ENCODE measurements at regions not wholly inside any gene's neighbourhood (a gene's known extent, or its start where the extent isn't known, plus 50 kb on each side); places are given as distances from the start of the nearest gene placed in this dataset.

DNA sequence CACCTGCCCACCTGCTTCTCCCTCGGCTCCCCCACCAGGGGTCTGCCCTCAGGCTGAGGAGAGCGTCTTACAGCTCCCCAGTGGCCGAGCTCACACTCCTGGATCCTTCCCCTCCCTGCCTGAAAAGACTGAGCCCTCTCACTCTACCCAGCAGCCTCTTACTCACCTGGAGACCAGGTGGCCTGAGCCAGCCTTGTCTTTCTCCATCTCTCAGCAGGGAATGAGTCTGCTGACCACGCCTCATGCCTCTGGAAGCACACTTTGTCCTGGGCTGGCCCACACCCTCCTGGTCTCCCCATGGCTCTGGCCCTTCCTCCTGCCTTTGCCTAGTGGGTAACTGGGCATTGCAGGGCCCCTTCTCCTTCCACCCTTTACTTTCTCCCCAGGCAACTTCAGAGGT lies 177.2 kb downstream of the ENGASE start:
- DNase-seq (ENCODE audit: low spot score): no peak
- Histone ChIP-seq H3K4me3 (no peak overlapping the region), H3K9me3 (no peaks in the 10 kb centered on the region), H3K27me3 (replicated peaks; ENCODE audit: insufficient read depth) (peaks cover 7% of the 10 kb centered on the region), H3K36me3 (no peaks in the 10 kb centered on the region), H3K27ac (no peak overlapping the region), H3K4me1 (replicated peaks) (no peaks in the 10 kb centered on the region)
- no peak for TF ChIP-seq POLR2A (IDR thresholded peaks at IDR 0.05)
- TF ChIP-seq, protein P1, sequence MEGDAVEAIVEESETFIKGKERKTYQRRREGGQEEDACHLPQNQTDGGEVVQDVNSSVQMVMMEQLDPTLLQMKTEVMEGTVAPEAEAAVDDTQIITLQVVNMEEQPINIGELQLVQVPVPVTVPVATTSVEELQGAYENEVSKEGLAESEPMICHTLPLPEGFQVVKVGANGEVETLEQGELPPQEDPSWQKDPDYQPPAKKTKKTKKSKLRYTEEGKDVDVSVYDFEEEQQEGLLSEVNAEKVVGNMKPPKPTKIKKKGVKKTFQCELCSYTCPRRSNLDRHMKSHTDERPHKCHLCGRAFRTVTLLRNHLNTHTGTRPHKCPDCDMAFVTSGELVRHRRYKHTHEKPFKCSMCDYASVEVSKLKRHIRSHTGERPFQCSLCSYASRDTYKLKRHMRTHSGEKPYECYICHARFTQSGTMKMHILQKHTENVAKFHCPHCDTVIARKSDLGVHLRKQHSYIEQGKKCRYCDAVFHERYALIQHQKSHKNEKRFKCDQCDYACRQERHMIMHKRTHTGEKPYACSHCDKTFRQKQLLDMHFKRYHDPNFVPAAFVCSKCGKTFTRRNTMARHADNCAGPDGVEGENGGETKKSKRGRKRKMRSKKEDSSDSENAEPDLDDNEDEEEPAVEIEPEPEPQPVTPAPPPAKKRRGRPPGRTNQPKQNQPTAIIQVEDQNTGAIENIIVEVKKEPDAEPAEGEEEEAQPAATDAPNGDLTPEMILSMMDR (IDR thresholded peaks at IDR 0.05): no peak
- intact Hi-C loops (cut with DNase I): no loop called here
- WGBS: 70% methylated on average over 4 of the region's 4 CpGs

DNA sequence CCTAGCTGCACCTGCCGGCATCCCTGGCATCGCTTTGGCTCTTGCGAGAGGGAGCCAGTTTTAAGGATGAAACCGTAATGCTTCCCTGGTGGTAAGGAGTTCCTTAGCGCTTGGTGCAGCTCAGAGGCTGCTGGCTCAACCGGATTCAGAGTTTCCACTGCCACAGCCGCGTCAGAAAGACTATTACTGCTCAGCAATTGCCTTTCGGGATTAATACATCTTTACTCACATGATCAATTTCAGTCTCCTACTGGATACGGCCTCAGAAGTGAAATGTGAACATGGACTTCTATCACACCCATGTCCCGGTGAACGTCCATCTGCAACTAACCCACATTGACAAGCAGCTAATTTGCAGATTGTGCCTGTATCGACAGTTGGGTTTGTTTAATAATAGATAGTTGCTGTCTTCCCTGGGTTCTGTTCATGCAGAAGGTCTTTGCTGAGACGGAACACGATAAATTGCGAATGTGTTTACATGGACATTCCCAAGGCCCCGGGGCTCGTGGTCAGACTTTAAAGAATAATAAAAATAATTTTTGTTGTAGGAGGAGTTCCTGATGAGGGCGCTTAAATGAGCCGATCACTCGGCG lies 175.4 kb downstream of the ENGASE start:
- TF ChIP-seq, protein P1 (IDR thresholded peaks at IDR 0.05): no peak
- TF ChIP-seq POLR2A (IDR thresholded peaks at IDR 0.05): no peak
- TF ChIP-seq POLR2AphosphoS5 (IDR thresholded peaks at IDR 0.05): no peak
- H3K27ac ChIP-seq: no peak overlapping the region
- DNase-seq (ENCODE audit: low spot score): no peak
- H3K9me3 ChIP-seq: no peaks in the 10 kb centered on the region
- H3K36me3 ChIP-seq: no peaks in the 10 kb centered on the region
- H3K4me3 ChIP-seq: no peak overlapping the region
- intact Hi-C loops (cut with DNase I): no loop called here
- no peaks in the 10 kb centered on the region for H3K4me1 ChIP-seq (replicated peaks)
- peaks cover 7% of the 10 kb centered on the region for H3K27me3 ChIP-seq (replicated peaks; ENCODE audit: insufficient read depth)
- 85% methylated on average over 22 of the region's 22 CpGs for WGBS

DNA sequence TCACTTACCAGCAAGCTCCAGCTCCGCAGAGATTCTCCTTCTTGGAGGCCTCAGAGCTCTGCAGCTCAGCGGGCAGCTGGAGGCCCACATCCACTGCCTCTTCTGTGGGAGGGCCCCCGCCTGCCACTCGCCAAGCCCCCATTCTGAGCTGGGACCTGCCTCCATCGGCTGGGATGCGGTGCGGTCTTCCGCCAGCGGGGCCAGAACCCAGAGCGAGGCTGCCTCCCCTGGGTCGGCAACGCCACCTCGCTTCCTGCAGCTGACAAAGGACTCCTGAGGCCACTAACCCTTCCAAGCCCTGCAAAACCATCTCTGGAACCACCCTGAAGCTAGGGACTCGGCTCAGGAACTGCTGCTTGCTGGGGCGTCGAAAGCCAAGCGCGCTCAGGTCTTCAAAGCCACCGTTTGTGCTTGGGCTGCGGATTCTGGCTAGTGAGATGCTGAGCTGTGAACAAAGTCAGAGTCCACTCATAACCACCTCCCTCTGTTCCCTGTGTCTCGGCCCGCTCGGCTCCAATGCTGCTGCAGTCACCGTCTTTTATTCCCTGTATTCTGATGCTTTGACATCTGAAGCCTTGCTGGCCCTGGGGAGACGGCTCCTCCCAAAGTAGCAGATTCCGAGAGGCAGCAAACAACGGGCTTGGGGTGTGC lies 174.3 kb downstream of the ENGASE start:
- H3K4me3 ChIP-seq: no peak overlapping the region
- TF ChIP-seq POLR2A (IDR thresholded peaks at IDR 0.05): no peak
- no peak for TF ChIP-seq POLR2AphosphoS5 (IDR thresholded peaks at IDR 0.05)
- TF ChIP-seq, protein P1 (IDR thresholded peaks at IDR 0.05): no peak
- intact Hi-C loops (cut with DNase I): no loop called here
- no peak overlapping the region for H3K27ac ChIP-seq
- no peaks in the 10 kb centered on the region for H3K4me1 ChIP-seq (replicated peaks)
- H3K27me3 ChIP-seq (replicated peaks; ENCODE audit: insufficient read depth): peaks cover 3% of the 10 kb centered on the region
- H3K36me3 ChIP-seq: no peaks in the 10 kb centered on the region
- 82% methylated on average over 21 of the region's 27 CpGs for WGBS
- no peaks in the 10 kb centered on the region for H3K9me3 ChIP-seq
- DNase-seq (ENCODE audit: low spot score): no peak

DNA sequence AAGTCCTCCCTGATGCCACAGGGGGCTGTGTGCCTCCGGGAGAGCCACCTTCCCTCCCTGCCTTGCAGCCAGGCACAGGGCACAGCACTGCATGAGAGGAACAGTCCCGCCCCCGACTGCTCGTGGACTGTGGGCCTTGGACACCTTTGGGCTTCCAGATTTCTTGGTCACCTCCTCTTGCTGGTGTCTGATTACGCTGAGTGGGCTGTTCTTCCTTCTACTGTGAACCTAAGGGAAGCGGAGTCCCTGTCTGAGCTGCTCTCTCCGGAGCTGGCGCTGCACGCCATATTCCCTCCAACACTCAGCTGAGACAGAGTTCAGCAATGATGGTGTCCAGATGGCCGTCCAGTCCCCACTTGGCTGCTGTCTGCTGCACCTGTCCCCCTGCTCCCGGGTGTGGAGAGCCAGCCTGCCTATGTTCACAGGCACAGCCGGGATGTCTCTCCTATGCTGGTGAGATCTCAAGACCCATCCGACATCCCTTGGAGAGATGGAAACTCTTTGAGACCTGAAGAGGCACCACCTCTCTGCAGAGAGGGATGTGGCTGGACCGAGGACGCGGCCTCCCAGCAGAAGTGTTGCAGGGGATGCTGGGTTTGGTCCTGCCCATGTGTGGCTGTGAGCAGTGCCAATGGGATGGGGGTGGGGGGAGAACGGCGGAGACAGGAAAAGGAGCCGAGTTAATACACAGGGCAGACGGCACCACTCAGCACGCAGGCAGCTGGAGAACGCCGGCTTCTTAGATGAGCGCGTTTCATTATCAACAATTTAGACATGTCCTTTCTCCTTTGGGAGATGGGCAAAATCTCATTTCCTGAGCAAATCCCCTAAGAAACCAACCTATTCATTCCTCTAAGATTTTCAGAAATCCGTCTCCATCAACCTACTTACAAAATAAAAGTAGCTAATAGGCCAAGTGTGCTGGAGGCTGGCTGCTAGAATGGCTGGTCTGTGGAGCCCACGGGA lies 171.9 kb downstream of the ENGASE start:
- Histone ChIP-seq H3K27ac (no peak overlapping the region), H3K4me3 (no peak overlapping the region), H3K27me3 (replicated peaks; ENCODE audit: insufficient read depth) (no peaks in the 10 kb centered on the region), H3K4me1 (replicated peaks) (no peaks in the 10 kb centered on the region), H3K36me3 (no peaks in the 10 kb centered on the region), H3K9me3 (no peaks in the 10 kb centered on the region)
- no peak for DNase-seq (ENCODE audit: low spot score)
- intact Hi-C loops (cut with DNase I): no loop called here
- 58% methylated on average over 27 of the region's 27 CpGs for WGBS
- TF ChIP-seq POLR2AphosphoS5 (IDR thresholded peaks at IDR 0.05) (no peak), POLR2A (IDR thresholded peaks at IDR 0.05) (no peak)
- TF ChIP-seq, protein P1 (IDR thresholded peaks at IDR 0.05): no peak

Measured in prostate gland (tissue), 2 donors.